ENCODE measurements at regions not wholly inside any gene's neighbourhood (a gene's known extent, or its start where the extent isn't known, plus 50 kb on each side); places are given as distances from the start of the nearest gene placed in this dataset.

GRCh38 chr7:85931919-85932318 is 711.8 kb upstream of the GRM3 start:
- TF ChIP-seq SUZ12 (IDR thresholded peaks at IDR 0.05; ENCODE audit: extremely low read depth, insufficient read depth, insufficient read length): no peak
- no peak for TF ChIP-seq ZNF274 (IDR thresholded peaks at IDR 0.05; ENCODE audit: low read depth, low read length)
